Smooth muscle cell (in vitro differentiated cells): ENCODE measurements at regions not wholly inside any gene's neighbourhood (a gene's known extent, or its start where the extent isn't known, plus 50 kb on each side); places are given as distances from the start of the nearest gene placed in this dataset.

Experiments used
- DNase-seq: peaks from one replicate; lab custom pipeline; 2025; ENCODE audit not compliant: unreplicated experiment; lab: John Stamatoyannopoulos, UW
- H2AFZ ChIP-seq: fragments of 200-600 bp; sonication (generic); 2 replicates; pipeline ENCODE4 v1.6.0; 2016; ENCODE audit warnings: antibody characterized with exemption, low read depth, mild to moderate bottlenecking
- H3F3A ChIP-seq: fragments of 200-600 bp; sonication (generic); 2 replicates; pipeline ENCODE4 v1.6.0; 2017; ENCODE audit warnings: antibody characterized with exemption, low read depth
- H3K27ac ChIP-seq: fragments of 200-600 bp; sonication (generic); 2 replicates; pipeline ENCODE4 v1.5.1; 2016; ENCODE audit warnings: low read depth, mild to moderate bottlenecking
- H3K27me3 ChIP-seq: fragments of 200-600 bp; sonication (generic); 2 replicates; pipeline ENCODE4 v1.6.1; 2016; ENCODE audit warnings: low read depth, mild to moderate bottlenecking
- H3K36me3 ChIP-seq: fragments of 200-600 bp; sonication (generic); 2 replicates; pipeline ENCODE4 v1.5.1; 2016; ENCODE audit warnings: low read depth
- H3K4me1 ChIP-seq: fragments of 200-600 bp; sonication (generic); 2 replicates; pipeline ENCODE4 v1.5.1; 2016; ENCODE audit warnings: low read depth
- H3K4me2 ChIP-seq: fragments of 200-600 bp; sonication (generic); 2 replicates; pipeline ENCODE4 v1.6.0; 2016; ENCODE audit warnings: mild to moderate bottlenecking
- H3K4me3 ChIP-seq: fragments of 200-600 bp; sonication (generic); 2 replicates; pipeline ENCODE4 v1.5.1; 2016; ENCODE audit warnings: mild to moderate bottlenecking
- H3K79me2 ChIP-seq: fragments of 200-600 bp; sonication (generic); 2 replicates; pipeline ENCODE4 v1.6.0; 2016; ENCODE audit warnings: low read depth, mild to moderate bottlenecking
- H3K9ac ChIP-seq: fragments of 200-600 bp; sonication (generic); 2 replicates; pipeline ENCODE4 v1.6.0; 2016; ENCODE audit warnings: low read depth
- H3K9me3 ChIP-seq: fragments of 200-600 bp; sonication (generic); replicated peaks from 2 replicates; pipeline ENCODE4 v1.5.1; 2016; ENCODE audit warnings: low read depth
- H4K20me1 ChIP-seq: fragments of 200-600 bp; sonication (generic); 2 replicates; pipeline ENCODE4 v1.6.0; 2016; ENCODE audit warnings: low read depth
- CTCF ChIP-seq: fragments of 200-600 bp; sonication (generic); IDR thresholded peaks from 2 replicates; pipeline ENCODE4 v1.5.1; 2017; ENCODE audit warnings: borderline replicate concordance, mild to moderate bottlenecking, antibody characterized with exemption; ENCODE audit not compliant: insufficient read depth, poor library complexity, severe bottlenecking
- whole genome bisulfite sequencing: methylation state at CpG from one replicate; pipeline ENCODE4 v1.1.7; 2016; ENCODE audit warnings: low lambda C conversion rate; 5-methylcytosine and 5-hydroxymethylcytosine counted together

- peaks cover 12% of the 10 kb centered on the region for H3K4me1 ChIP-seq
- H3K9ac ChIP-seq: no peak overlapping the region
- 71% methylated on average over 2 of the region's 2 CpGs for WGBS
- no peak overlapping the region for H3K4me2 ChIP-seq
- no peak for DNase-seq
- H3K79me2 ChIP-seq: no peaks in the 10 kb centered on the region
- H3K27me3 ChIP-seq: no peaks in the 10 kb centered on the region
- H2AFZ ChIP-seq: no peak overlapping the region
- H3K9me3 ChIP-seq: no peaks in the 10 kb centered on the region
- no peaks in the 10 kb centered on the region for H4K20me1 ChIP-seq
- no peak overlapping the region for H3K4me3 ChIP-seq
- H3K36me3 ChIP-seq: no peaks in the 10 kb centered on the region
- H3K27ac ChIP-seq: no peak overlapping the region
- no peaks in the 10 kb centered on the region for H3F3A ChIP-seq
- TF ChIP-seq CTCF: no peak
Measured at GRCh38 chr20:22819784-22820183, 215.3 kb upstream of the SSTR4 start.

- H3K4me3 ChIP-seq: no peak overlapping the region
Measured at GRCh38 chr20:22821081-22821727, 213.9 kb upstream of the SSTR4 start.

GRCh38 chr20:22821796-22822195, 213.3 kb upstream of the SSTR4 start:
- Histone ChIP-seq H2AFZ (no peak overlapping the region), H3K79me2 (no peaks in the 10 kb centered on the region), H3K9me3 (no peaks in the 10 kb centered on the region), H3K36me3 (no peaks in the 10 kb centered on the region), H3K4me2 (no peak overlapping the region), H3K4me3 (no peak overlapping the region), H3K27me3 (no peaks in the 10 kb centered on the region), H3K9ac (no peak overlapping the region), H3F3A (no peaks in the 10 kb centered on the region), H3K4me1 (no peaks in the 10 kb centered on the region), H3K27ac (no peak overlapping the region), H4K20me1 (no peaks in the 10 kb centered on the region)
- no peak for TF ChIP-seq CTCF
- WGBS: 82% methylated on average over 4 of the region's 4 CpGs
- DNase-seq: no peak

More at GRCh38 chr20:22821081-22821727, 213.9 kb upstream of the SSTR4 start:
- Histone ChIP-seq H3K27ac (no peak overlapping the region), H4K20me1 (no peaks in the 10 kb centered on the region), H3K9ac (no peak overlapping the region), H2AFZ (no peak overlapping the region), H3K36me3 (no peaks in the 10 kb centered on the region), H3K79me2 (no peaks in the 10 kb centered on the region), H3F3A (no peaks in the 10 kb centered on the region), H3K27me3 (no peaks in the 10 kb centered on the region), H3K4me2 (no peak overlapping the region), H3K9me3 (no peaks in the 10 kb centered on the region), H3K4me1 (peaks cover 4% of the 10 kb centered on the region)
- TF ChIP-seq CTCF: no peak
- no peak for DNase-seq
- 37% methylated on average over 7 of the region's 7 CpGs for WGBS

GRCh38 chr20:22823119-22823518, 212.0 kb upstream of the SSTR4 start:
- H4K20me1 ChIP-seq: no peaks in the 10 kb centered on the region
- 96% methylated on average over 6 of the region's 6 CpGs for WGBS
- no peak overlapping the region for H3K4me3 ChIP-seq
- no peak overlapping the region for H3K9ac ChIP-seq
- TF ChIP-seq CTCF: no peak
- H3K27me3 ChIP-seq: no peaks in the 10 kb centered on the region
- H3K9me3 ChIP-seq: no peaks in the 10 kb centered on the region
- H3K36me3 ChIP-seq: no peaks in the 10 kb centered on the region
- H3K4me2 ChIP-seq: no peak overlapping the region
- no peak overlapping the region for H3K27ac ChIP-seq
- H3K79me2 ChIP-seq: no peaks in the 10 kb centered on the region
- H3K4me1 ChIP-seq: no peaks in the 10 kb centered on the region
- no peak overlapping the region for H2AFZ ChIP-seq
- no peaks in the 10 kb centered on the region for H3F3A ChIP-seq
- no peak for DNase-seq
